ENCODE measurements at regions not wholly inside any gene's neighbourhood (a gene's known extent, or its start where the extent isn't known, plus 50 kb on each side); places are given as distances from the start of the nearest gene placed in this dataset.

DNA sequence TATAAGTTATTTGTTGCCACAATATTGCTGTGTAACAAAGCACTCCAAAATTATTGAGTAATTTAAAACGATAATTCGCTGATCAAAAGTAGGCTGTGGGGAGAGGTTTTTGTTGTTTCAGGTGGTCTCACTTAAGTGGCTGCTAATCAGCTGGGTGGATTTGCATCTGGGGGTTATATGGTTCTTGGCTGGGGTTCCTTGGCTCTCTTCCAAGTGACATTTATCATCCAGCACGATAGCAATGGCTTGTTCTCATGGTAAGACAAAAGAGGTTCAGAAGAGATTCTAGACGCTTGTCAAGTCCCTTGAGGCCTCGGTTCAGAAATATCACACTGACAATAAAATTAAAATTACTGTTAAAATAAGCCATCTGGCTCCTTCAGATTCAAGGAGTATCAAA is 1648.8 kb downstream of the GRIK2 start:
- Histone ChIP-seq H3K9ac (ENCODE audit: insufficient read depth, low read depth, low read length) (no peak overlapping the region), H3K4me1 (ENCODE audit: insufficient read depth, low read length) (no peaks in the 10 kb centered on the region), H3K27ac (ENCODE audit: extremely low read length, insufficient read depth, low read length) (no peak overlapping the region), H3K27me3 (ENCODE audit: control insufficient read depth in 1 of 2, insufficient read depth in 2 of 2, low read length in 2 of 2) (no peaks in the 10 kb centered on the region), H3K4me2 (ENCODE audit: low read depth, low read length) (no peak overlapping the region), H3K36me3 (replicated peaks in 1 of 2; ENCODE audit: control insufficient read depth in 1 of 2, insufficient read depth in 2 of 2, low read length in 2 of 2) (no peaks in the 10 kb centered on the region), H3K9me3 (ENCODE audit: low read length) (no peaks in the 10 kb centered on the region), H3K4me3 (replicated peaks in 1 of 3; ENCODE audit: insufficient read depth in 1 of 3, low read depth in 2 of 3, low read length in 3 of 3) (no peak overlapping the region), H2AFZ (ENCODE audit: low read length) (no peak overlapping the region), H4K20me1 (ENCODE audit: insufficient read depth, low read length) (no peaks in the 10 kb centered on the region), H3K79me2 (ENCODE audit: insufficient read depth, low read length) (no peaks in the 10 kb centered on the region)
- POLR2A ChIA-PET, result no interaction called here
- in situ Hi-C loops (cut with HindIII; ENCODE audit: extremely low pct_ligation_motif_present, low pct_unique_long_range_greater_than_20kb), result no loop called here
- CTCF ChIA-PET (ENCODE audit: low intra/inter-chr PET ratio, low total read pairs), result no interaction called here
- BruUV-seq (replicated peaks), result no TSS peak
- DNase-seq (ENCODE audit: low spot score), result no peak
- WGBS (ENCODE audit: low lambda C conversion rate), result 10% methylated on average over 5 of the region's 5 CpGs
- no peak for ATAC-seq
- intact Hi-C loops (cut with micrococcal nuclease; ENCODE audit: unreplicated experiment), result no loop called here
- FAIRE-seq, result no peak
- TF ChIP-seq CAMTA2 (CRISPR knock-in tag; IDR thresholded peaks at IDR 0.05; ENCODE audit: borderline replicate concordance) (no peak), ZNF460 (CRISPR knock-in tag; IDR thresholded peaks at IDR 0.05; ENCODE audit: borderline replicate concordance) (no peak), ZNF550 (CRISPR knock-in tag; IDR thresholded peaks at IDR 0.05; ENCODE audit: borderline replicate concordance) (no peak), BRD4 (CRISPR knock-in tag; IDR thresholded peaks at IDR 0.05) (no peak)

DNA sequence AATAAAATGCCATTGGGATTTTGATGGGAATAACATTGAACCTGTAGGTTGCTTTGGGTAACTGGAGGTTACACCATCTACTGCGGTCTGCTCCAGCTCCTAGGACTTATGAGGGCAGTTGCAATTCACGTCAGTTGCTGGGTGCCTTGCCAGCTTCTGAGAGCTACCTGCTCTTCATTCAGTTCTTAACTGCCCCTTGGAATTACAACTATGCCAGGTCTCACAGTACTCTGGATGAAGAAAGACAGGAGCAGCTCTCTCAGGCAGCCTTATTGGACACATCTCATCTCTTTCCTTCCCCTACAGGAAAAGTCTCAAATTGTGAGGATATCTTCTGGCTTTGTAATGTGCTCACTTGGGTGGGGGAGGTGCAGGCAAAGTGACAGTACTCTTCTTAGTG is 1643.3 kb downstream of the GRIK2 start:
- POLR2A ChIA-PET, result no interaction called here
- Histone ChIP-seq H4K20me1 (ENCODE audit: insufficient read depth, low read length) (no peaks in the 10 kb centered on the region), H3K4me2 (ENCODE audit: low read depth, low read length) (no peak overlapping the region), H3K27me3 (ENCODE audit: control insufficient read depth in 1 of 2, insufficient read depth in 2 of 2, low read length in 2 of 2) (no peaks in the 10 kb centered on the region), H3K36me3 (replicated peaks in 1 of 2; ENCODE audit: control insufficient read depth in 1 of 2, insufficient read depth in 2 of 2, low read length in 2 of 2) (no peaks in the 10 kb centered on the region), H3K79me2 (ENCODE audit: insufficient read depth, low read length) (no peaks in the 10 kb centered on the region), H2AFZ (ENCODE audit: low read length) (no peak overlapping the region), H3K27ac (ENCODE audit: extremely low read length, insufficient read depth, low read length) (no peak overlapping the region), H3K9me3 (ENCODE audit: low read length) (no peaks in the 10 kb centered on the region), H3K9ac (ENCODE audit: insufficient read depth, low read depth, low read length) (no peak overlapping the region), H3K4me1 (ENCODE audit: insufficient read depth, low read length) (no peaks in the 10 kb centered on the region), H3K4me3 (replicated peaks in 1 of 3; ENCODE audit: insufficient read depth in 1 of 3, low read depth in 2 of 3, low read length in 3 of 3) (no peak overlapping the region)
- BruUV-seq (replicated peaks), result no TSS peak
- CTCF ChIA-PET (ENCODE audit: low intra/inter-chr PET ratio, low total read pairs), result no interaction called here
- no peak for ATAC-seq
- no peak for DNase-seq (ENCODE audit: low spot score)
- intact Hi-C loops (cut with micrococcal nuclease; ENCODE audit: unreplicated experiment), result no loop called here
- no peak for FAIRE-seq
- WGBS (ENCODE audit: low lambda C conversion rate), result 7% methylated on average over 2 of the region's 2 CpGs
- in situ Hi-C loops (cut with HindIII; ENCODE audit: extremely low pct_ligation_motif_present, low pct_unique_long_range_greater_than_20kb), result no loop called here
- TF ChIP-seq, protein P1, sequence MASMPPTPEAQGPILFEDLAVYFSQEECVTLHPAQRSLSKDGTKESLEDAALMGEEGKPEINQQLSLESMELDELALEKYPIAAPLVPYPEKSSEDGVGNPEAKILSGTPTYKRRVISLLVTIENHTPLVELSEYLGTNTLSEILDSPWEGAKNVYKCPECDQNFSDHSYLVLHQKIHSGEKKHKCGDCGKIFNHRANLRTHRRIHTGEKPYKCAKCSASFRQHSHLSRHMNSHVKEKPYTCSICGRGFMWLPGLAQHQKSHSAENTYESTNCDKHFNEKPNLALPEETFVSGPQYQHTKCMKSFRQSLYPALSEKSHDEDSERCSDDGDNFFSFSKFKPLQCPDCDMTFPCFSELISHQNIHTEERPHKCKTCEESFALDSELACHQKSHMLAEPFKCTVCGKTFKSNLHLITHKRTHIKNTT (CRISPR knock-in tag; IDR thresholded peaks at IDR 0.05), result no peak
- TF ChIP-seq ZNF337 (CRISPR knock-in tag; IDR thresholded peaks at IDR 0.05; ENCODE audit: borderline replicate concordance, low read depth), result no peak
- no peak for TF ChIP-seq GABPA (IDR thresholded peaks at IDR 0.05; ENCODE audit: low read depth, low read length)
- TF ChIP-seq GABPA (CRISPR knock-in tag; IDR thresholded peaks at IDR 0.05; ENCODE audit: low read depth), result no peak
- TF ChIP-seq CBX5 (CRISPR knock-in tag; IDR thresholded peaks at IDR 0.05; ENCODE audit: borderline replicate concordance), result no peak
- TF ChIP-seq ZNF101 (CRISPR knock-in tag; IDR thresholded peaks at IDR 0.05; ENCODE audit: borderline replicate concordance, low read depth), result no peak
- TF ChIP-seq, protein P2, sequence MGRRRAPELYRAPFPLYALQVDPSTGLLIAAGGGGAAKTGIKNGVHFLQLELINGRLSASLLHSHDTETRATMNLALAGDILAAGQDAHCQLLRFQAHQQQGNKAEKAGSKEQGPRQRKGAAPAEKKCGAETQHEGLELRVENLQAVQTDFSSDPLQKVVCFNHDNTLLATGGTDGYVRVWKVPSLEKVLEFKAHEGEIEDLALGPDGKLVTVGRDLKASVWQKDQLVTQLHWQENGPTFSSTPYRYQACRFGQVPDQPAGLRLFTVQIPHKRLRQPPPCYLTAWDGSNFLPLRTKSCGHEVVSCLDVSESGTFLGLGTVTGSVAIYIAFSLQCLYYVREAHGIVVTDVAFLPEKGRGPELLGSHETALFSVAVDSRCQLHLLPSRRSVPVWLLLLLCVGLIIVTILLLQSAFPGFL (CRISPR knock-in tag; IDR thresholded peaks at IDR 0.05), result no peak
- no peak for TF ChIP-seq ZNF7 (CRISPR knock-in tag; IDR thresholded peaks at IDR 0.05)
- TF ChIP-seq SNAI1 (CRISPR knock-in tag; IDR thresholded peaks at IDR 0.05; ENCODE audit: borderline replicate concordance), result no peak
- TF ChIP-seq, protein P3, sequence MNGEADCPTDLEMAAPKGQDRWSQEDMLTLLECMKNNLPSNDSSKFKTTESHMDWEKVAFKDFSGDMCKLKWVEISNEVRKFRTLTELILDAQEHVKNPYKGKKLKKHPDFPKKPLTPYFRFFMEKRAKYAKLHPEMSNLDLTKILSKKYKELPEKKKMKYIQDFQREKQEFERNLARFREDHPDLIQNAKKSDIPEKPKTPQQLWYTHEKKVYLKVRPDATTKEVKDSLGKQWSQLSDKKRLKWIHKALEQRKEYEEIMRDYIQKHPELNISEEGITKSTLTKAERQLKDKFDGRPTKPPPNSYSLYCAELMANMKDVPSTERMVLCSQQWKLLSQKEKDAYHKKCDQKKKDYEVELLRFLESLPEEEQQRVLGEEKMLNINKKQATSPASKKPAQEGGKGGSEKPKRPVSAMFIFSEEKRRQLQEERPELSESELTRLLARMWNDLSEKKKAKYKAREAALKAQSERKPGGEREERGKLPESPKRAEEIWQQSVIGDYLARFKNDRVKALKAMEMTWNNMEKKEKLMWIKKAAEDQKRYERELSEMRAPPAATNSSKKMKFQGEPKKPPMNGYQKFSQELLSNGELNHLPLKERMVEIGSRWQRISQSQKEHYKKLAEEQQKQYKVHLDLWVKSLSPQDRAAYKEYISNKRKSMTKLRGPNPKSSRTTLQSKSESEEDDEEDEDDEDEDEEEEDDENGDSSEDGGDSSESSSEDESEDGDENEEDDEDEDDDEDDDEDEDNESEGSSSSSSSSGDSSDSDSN (CRISPR knock-in tag; IDR thresholded peaks at IDR 0.05), result no peak

All from HepG2 (cell line).